Neural progenitor cell (in vitro differentiated cells): ENCODE measurements at regions not wholly inside any gene's neighbourhood (a gene's known extent, or its start where the extent isn't known, plus 50 kb on each side); places are given as distances from the start of the nearest gene placed in this dataset.

Experiments used
- CTCF ChIP-seq: fragments of 200-600 bp; sonication (generic); IDR thresholded peaks from 2 replicates; pipeline ENCODE4 v1.5.1; 2017; ENCODE audit warnings: antibody characterized with exemption, mild to moderate bottlenecking
- EZH2 ChIP-seq: fragments of 200-600 bp; sonication (generic); IDR thresholded peaks from 2 replicates; pipeline ENCODE4 v1.6.1; 2017; ENCODE audit warnings: antibody characterized with exemption, mild to moderate bottlenecking, moderate library complexity
- EZH2phosphoT487 ChIP-seq: fragments of 200-600 bp; sonication (generic); IDR thresholded peaks from 2 replicates; pipeline ENCODE4 v1.6.1; 2017; ENCODE audit warnings: antibody characterized with exemption

DNA sequence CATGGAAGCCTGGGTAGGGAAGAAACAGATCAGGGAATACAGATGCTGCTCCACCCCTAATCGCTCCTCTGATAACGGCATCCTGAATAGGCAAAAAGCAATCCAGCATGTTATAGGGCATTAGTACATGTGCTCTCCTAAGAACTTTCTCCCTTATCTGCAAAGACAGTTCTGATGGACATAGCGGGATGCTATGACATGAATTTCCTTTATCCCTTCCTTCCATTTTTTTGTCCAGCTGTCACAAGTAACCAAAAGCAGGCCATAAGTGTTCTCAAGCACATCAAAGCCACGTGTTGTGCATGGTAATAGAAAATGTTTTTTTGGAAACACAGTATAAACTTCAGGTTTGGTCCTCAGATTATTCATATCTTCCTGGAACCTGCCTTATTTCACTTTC is 141.4 kb upstream of the MON1B start:
- TF ChIP-seq CTCF (no peak), EZH2 (no peak), EZH2phosphoT487 (no peak)
